ENCODE measurements at regions not wholly inside any gene's neighbourhood (a gene's known extent, or its start where the extent isn't known, plus 50 kb on each side); places are given as distances from the start of the nearest gene placed in this dataset.

DNA sequence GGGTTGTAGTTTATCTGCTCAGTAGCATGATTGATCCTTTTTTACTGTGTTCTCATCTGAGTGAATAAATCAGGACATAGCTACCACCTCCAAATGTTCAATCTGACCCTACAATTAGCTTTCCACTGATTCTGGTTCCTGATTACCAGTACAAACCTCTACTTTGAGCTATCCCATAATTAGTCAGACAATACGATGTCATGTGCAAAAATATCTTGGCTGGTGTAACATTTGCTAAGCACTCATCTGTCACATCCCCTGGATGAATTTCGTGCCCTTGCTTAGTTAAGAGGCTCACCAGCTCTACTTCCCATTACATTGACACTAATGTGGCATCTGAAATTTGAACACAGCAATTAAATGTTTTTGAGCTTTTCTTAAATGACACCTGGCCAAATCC, 1101.0 kb upstream of the PCDH7 start:
- TF ChIP-seq YY1 (IDR thresholded peaks at IDR 0.05; ENCODE audit: insufficient read depth, insufficient replicate concordance, low read depth, low read length) (no peak), ARHGAP35 (CRISPR knock-in tag; IDR thresholded peaks at IDR 0.05; ENCODE audit: borderline replicate concordance) (no peak), FOXK1 (CRISPR knock-in tag; IDR thresholded peaks at IDR 0.05; ENCODE audit: borderline replicate concordance, low read depth) (no peak), PTBP1 (IDR thresholded peaks at IDR 0.05; ENCODE audit: low read depth, low read length, poor library complexity, severe bottlenecking) (no peak)
- TF ChIP-seq, protein P1, sequence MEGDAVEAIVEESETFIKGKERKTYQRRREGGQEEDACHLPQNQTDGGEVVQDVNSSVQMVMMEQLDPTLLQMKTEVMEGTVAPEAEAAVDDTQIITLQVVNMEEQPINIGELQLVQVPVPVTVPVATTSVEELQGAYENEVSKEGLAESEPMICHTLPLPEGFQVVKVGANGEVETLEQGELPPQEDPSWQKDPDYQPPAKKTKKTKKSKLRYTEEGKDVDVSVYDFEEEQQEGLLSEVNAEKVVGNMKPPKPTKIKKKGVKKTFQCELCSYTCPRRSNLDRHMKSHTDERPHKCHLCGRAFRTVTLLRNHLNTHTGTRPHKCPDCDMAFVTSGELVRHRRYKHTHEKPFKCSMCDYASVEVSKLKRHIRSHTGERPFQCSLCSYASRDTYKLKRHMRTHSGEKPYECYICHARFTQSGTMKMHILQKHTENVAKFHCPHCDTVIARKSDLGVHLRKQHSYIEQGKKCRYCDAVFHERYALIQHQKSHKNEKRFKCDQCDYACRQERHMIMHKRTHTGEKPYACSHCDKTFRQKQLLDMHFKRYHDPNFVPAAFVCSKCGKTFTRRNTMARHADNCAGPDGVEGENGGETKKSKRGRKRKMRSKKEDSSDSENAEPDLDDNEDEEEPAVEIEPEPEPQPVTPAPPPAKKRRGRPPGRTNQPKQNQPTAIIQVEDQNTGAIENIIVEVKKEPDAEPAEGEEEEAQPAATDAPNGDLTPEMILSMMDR (CRISPR knock-in tag; IDR thresholded peaks at IDR 0.05), result no peak
- TF ChIP-seq, protein P2, sequence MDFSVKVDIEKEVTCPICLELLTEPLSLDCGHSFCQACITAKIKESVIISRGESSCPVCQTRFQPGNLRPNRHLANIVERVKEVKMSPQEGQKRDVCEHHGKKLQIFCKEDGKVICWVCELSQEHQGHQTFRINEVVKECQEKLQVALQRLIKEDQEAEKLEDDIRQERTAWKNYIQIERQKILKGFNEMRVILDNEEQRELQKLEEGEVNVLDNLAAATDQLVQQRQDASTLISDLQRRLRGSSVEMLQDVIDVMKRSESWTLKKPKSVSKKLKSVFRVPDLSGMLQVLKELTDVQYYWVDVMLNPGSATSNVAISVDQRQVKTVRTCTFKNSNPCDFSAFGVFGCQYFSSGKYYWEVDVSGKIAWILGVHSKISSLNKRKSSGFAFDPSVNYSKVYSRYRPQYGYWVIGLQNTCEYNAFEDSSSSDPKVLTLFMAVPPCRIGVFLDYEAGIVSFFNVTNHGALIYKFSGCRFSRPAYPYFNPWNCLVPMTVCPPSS (IDR thresholded peaks at IDR 0.05), result no peak
- TF ChIP-seq, protein P3, sequence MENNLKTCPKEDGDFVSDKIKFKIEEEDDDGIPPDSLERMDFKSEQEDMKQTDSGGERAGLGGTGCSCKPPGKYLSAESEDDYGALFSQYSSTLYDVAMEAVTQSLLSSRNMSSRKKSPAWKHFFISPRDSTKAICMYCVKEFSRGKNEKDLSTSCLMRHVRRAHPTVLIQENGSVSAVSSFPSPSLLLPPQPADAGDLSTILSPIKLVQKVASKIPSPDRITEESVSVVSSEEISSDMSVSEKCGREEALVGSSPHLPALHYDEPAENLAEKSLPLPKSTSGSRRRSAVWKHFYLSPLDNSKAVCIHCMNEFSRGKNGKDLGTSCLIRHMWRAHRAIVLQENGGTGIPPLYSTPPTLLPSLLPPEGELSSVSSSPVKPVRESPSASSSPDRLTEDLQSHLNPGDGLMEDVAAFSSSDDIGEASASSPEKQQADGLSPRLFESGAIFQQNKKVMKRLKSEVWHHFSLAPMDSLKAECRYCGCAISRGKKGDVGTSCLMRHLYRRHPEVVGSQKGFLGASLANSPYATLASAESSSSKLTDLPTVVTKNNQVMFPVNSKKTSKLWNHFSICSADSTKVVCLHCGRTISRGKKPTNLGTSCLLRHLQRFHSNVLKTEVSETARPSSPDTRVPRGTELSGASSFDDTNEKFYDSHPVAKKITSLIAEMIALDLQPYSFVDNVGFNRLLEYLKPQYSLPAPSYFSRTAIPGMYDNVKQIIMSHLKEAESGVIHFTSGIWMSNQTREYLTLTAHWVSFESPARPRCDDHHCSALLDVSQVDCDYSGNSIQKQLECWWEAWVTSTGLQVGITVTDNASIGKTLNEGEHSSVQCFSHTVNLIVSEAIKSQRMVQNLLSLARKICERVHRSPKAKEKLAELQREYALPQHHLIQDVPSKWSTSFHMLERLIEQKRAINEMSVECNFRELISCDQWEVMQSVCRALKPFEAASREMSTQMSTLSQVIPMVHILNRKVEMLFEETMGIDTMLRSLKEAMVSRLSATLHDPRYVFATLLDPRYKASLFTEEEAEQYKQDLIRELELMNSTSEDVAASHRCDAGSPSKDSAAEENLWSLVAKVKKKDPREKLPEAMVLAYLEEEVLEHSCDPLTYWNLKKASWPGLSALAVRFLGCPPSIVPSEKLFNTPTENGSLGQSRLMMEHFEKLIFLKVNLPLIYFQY (CRISPR knock-in tag; IDR thresholded peaks at IDR 0.05; ENCODE audit: borderline replicate concordance), result no peak
- TF ChIP-seq, protein P4, sequence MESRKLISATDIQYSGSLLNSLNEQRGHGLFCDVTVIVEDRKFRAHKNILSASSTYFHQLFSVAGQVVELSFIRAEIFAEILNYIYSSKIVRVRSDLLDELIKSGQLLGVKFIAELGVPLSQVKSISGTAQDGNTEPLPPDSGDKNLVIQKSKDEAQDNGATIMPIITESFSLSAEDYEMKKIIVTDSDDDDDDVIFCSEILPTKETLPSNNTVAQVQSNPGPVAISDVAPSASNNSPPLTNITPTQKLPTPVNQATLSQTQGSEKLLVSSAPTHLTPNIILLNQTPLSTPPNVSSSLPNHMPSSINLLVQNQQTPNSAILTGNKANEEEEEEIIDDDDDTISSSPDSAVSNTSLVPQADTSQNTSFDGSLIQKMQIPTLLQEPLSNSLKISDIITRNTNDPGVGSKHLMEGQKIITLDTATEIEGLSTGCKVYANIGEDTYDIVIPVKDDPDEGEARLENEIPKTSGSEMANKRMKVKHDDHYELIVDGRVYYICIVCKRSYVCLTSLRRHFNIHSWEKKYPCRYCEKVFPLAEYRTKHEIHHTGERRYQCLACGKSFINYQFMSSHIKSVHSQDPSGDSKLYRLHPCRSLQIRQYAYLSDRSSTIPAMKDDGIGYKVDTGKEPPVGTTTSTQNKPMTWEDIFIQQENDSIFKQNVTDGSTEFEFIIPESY (CRISPR knock-in tag; IDR thresholded peaks at IDR 0.05), result no peak
